NCI-H2171 (cell line): ENCODE measurements at regions not wholly inside any gene's neighbourhood (a gene's known extent, or its start where the extent isn't known, plus 50 kb on each side); places are given as distances from the start of the nearest gene placed in this dataset.

ENCODE experiments used
- DNase-seq: peaks from one replicate; lab custom pipeline; 2025; lab: John Stamatoyannopoulos, UW

DNA sequence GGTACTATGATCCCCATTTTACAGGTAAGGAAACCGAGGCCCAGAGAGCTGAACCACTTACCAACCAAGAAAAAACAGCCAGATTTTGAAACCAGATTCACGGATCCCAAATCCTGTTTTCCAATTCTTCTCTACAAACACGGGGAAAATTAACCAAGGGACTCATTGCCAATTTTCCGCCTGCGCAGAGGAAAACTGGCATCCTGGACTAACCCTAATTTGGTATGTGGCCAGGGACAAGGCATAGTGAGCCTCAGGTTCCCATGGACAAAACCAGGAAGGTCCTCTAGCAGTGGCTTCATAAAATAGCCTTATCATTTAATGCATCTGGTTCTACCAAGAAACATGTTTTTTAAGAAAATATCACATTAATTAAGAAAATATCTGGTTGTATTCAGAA, 517.3 kb downstream of the MED13L start:
- no peak for DNase-seq

DNA sequence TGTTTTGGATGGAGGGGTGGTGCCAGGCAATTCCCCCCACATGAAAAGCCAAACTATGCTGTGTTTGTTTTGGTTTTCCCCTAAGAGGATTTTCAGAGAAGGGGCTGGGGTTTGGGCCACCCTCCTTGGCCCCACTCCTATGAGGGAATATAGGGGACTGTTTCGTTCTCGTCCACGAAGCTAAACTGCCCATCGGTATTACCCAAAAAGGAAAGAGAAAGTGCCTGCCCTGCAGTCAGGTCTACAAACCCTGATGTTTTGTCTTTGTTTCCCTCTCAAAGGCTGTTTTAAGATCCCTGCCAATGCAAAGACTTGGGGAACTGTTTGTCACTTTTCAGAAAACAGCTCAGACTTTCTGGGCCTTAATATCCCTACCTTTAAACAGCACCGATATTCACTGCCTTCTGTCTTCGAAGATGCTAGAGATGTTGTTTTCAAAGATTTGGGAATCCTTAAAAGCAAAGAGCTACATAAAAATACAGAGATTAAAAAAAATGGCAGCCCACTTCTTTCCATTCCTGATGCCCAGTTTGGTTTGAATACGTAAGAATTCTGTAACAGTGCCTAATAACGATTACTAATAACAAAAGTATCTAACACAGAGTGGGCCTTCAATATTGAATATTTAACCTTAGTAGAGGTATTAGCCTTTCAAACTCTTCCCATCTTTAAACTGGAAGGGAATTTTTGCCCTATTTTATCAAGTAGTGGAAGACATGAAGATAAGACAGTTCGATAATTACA, 518.4 kb downstream of the MED13L start:
- DNase-seq: no peak

DNA sequence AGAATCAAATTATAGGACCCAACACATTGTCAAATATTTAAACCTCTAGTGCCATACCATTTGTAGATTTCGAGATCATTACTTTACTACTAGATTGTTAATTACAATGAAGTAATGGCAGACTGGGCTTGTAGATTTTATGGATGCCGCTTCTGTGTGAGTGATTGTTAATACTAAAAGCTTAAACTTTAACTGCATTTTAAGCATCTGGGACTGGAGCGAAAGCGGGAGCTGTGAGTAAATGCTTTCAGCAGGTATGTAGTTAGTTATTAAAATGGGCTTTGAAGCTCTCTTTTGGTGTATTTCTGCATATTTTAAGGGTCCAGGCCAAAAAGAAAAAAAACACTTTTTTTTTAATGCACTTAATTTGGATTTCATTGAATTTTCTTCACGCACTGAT, 519.3 kb downstream of the MED13L start:
- no peak for DNase-seq

DNA sequence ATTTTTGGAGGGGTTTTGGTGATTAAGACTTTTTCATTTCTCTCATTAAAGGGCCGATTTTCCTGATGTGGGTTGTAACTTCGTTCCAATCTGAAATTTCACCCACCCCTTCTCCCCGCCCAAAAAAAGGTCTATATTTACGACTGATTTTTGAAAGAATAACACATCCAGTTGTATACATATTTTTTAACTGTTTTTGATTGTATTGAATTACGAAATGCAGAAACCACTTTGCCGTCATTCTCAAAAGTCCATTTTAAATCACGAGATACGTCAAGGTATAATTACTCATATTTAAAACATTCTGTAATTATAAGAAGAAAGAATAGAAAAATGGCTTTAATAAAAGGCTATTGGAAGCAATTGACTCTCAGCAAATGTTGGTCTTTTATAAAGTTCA, 520.7 kb downstream of the MED13L start:
- no peak for DNase-seq

- no peak for DNase-seq
Measured at GRCh38 chr12:115756271-115756670, 521.2 kb downstream of the MED13L start.

GRCh38 chr12:115755725-115756085, 521.8 kb downstream of the MED13L start:
- no peak for DNase-seq

DNA sequence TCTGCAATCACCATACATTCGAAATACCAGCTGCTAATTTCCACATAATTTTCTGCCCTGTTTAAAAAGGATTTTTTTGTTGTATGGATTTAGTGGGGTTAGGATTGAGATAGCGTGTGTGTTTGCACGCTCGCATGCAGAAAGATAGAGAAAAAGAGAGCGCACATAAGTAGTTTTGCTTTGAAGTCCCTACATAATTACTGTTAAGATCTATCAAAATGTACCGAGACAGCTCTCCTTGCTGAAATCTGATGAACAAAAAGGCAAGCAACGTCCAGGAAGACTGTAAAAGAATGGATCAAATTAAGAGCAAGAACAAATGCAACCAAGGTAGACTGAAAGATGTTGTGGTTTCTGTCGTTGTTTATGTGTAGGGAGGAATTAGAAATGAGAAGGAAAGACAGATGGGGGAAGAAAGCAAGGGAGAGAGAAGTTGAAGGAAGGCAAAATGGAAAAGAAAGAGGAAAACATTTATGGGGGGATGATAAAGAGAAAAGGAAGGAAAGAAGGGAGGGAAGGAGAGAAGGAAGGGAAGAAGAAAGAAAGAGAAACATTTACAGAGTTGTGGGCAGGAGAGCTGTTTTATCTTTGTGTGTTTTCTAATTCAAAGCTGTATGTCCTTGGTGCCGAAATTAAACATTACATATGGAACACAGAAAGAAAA, 522.3 kb downstream of the MED13L start:
- DNase-seq: no peak

GRCh38 chr12:115752913-115753726, 524.4 kb downstream of the MED13L start:
- DNase-seq: no peak

DNA sequence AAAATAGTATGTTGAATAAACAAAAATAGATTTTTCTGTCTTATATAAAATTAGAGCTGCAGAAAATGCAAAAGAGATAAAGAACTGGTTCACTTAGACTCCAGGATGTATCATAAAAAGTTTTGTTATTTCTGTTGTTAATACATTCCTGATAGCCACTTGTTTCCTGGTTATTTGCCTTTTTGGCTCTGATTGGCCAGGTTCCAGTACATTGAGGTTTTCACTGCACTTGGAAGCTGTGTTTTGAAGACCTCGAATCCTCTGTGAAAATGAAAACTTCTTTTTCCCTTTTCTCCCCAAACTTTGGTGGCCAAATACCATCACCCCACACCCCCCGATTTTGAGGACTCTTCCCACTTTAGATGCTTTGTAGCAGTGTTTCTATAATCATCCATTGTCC, 525.3 kb downstream of the MED13L start:
- no peak for DNase-seq

DNA sequence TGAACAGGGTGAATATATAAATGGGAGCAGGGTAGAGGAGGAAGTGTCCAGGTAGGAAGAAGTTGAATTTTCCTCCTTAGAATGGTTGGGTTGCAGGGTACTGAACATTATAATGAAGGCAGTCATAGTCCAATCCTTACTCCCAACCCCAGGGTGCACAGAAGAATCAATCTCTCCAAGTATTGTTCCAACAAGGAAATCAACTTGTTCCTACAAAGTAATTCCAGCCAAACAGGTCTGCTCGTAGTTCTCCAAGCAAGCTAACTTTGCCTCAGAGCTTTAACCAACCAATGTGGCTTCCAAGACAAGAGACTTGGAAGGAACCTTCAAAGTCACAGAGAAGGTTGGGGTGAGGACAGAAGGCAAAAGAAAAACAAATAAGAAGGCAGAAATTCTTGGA, 527.2 kb downstream of the MED13L start:
- DNase-seq: no peak

DNA sequence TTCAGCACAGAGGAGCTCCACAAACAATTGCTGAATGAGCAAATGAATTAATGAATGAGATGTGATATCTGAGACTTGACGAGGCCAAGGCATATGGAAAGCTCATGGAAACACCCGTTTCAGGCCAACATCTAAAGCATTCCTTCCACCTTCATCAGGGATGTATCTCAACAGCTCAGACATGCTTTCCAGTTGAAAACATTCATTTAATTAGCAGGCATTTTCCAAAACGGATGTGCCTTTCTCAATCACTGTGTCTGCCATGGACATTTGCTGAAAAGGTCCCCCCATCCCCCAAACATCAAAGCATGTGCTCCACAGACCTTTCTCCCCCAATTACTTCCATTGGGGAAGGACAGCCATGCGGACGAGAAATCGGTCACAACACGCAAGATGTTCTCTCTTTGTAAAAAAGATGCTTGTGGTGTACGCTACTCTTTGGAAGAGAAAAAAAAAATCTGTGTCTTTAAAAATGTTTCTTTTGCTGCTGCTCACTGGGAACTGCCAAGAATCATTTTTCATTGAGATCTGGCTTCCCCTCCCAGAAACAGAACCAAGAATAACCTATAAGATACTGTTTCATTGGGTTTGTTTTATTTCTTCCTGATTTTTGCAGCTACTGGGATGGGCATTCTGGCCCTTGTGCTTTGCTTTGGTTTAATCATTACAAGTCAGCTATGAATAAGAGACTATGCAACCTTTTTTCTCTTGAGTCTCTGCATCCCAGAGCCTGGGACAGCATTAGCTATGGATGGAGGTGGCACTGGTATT, 528.2 kb downstream of the MED13L start:
- DNase-seq: no peak

- DNase-seq: no peak
Measured at GRCh38 chr12:115740586-115741155, 536.8 kb downstream of the MED13L start.

DNA sequence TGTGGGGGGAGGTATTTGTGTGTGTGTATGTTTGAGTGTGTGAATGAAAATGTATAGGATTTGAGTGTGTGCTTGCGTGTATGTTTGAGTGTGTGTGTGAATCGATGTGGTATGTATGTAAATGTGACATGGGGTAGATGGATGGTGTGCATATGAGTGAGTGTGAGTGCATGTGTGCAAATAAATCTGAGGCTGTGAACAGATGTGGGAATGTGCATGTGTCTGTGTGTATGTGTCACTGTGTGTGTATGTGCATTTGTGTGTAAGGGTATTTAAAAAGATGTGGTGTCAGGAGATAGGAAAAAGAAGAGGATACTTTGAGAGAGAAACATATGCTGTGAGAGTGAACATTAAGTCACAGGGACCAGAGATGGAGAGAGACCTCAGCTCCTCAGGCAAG, 539.6 kb downstream of the MED13L start:
- DNase-seq: no peak

GRCh38 chr12:115736360-115736759, 541.1 kb downstream of the MED13L start:
- no peak for DNase-seq

GRCh38 chr12:115730975-115731541, 546.4 kb downstream of the MED13L start:
- no peak for DNase-seq

- no peak for DNase-seq
Measured at GRCh38 chr12:115726691-115727090, 550.8 kb downstream of the MED13L start.

DNA sequence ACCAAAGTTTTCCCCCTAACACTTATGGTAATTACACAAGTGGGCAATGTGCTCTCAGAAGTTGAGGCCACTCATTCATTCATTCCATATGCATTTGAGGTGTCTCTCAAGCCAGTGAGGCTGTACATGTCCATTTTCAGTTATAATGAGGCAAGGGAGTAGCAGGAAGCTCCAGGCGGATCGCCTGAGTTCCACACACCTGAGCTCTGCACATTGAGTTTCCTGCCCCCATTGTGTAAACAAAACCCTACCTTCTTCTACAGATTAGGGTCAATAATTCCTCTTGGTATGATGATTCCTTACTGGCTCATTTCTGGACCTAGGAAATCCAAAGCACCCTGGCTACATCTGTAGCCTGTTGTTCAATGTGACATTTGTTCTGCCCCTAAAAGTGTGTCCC, 555.3 kb downstream of the MED13L start:
- no peak for DNase-seq

DNA sequence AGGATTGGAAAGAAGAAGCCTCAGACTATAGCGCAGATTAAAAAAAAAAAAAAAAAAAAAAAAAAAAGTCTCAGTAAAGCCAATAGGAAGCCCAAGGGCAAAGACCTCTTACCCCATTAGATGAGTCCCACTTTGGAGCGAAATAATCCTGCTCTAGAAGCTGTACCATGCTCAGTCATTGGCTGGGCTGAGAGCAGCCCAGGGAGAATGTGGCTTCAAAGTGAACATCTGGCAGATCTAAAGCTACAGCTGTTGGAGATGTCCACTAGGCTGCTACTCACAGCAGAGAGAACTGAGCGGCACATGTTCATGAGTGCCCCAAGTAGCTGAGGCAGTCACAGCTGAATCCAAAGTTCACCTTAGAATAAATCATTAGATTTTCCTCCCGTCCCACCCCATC, 560.9 kb downstream of the MED13L start:
- no peak for DNase-seq

DNA sequence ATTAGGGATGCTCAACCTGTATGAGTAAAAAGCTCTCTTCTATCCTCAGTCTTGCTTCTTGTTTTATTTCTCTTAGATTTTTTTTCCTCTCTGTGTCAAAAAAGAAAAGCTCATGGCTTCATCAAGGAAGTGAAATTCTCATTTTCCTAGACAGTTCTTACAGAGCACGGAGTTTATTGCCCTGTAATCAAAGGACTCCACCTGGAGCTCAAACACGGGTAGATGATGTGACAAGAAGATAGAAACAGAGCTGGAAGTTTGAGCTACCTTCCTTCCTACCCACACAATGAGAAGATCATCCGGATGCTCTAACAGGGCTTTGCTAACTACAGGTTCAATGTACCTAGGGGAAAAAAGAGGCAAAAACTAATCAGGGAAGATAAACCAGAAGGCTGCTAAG, 564.8 kb downstream of the MED13L start:
- no peak for DNase-seq

- DNase-seq: no peak
Measured at GRCh38 chr12:115710104-115710564, 567.4 kb downstream of the MED13L start.

DNA sequence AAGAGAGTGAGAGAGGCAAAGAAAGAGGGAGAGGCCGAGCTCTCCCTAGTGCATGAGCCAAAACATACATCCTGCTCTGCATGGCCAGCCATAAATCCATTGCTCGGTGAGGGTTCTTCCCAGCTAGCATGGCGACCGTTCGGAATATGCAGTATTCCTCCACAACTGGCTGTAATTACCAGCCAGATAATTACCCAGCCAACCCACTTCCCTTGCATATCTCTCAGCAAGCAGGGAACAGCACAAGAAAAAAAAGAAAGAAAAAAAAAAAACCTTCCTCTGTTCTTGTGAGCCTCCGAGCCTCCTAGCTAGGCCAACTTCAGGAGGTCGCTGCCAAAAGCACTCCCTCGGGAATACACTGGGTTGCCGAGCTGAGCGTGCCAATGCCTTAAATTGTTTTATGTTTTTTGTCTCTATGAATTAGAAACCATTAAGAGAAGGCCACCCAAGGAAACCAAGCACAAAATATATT, 567.9 kb downstream of the MED13L start:
- no peak for DNase-seq
